ENCODE measurements at regions not wholly inside any gene's neighbourhood (a gene's known extent, or its start where the extent isn't known, plus 50 kb on each side); places are given as distances from the start of the nearest gene placed in this dataset.

- TF ChIP-seq, protein P1, sequence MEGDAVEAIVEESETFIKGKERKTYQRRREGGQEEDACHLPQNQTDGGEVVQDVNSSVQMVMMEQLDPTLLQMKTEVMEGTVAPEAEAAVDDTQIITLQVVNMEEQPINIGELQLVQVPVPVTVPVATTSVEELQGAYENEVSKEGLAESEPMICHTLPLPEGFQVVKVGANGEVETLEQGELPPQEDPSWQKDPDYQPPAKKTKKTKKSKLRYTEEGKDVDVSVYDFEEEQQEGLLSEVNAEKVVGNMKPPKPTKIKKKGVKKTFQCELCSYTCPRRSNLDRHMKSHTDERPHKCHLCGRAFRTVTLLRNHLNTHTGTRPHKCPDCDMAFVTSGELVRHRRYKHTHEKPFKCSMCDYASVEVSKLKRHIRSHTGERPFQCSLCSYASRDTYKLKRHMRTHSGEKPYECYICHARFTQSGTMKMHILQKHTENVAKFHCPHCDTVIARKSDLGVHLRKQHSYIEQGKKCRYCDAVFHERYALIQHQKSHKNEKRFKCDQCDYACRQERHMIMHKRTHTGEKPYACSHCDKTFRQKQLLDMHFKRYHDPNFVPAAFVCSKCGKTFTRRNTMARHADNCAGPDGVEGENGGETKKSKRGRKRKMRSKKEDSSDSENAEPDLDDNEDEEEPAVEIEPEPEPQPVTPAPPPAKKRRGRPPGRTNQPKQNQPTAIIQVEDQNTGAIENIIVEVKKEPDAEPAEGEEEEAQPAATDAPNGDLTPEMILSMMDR (conservative IDR thresholded peaks at IDR 0.05; ENCODE audit: low read depth, low read length), result no peak
- TF ChIP-seq, protein P2, sequence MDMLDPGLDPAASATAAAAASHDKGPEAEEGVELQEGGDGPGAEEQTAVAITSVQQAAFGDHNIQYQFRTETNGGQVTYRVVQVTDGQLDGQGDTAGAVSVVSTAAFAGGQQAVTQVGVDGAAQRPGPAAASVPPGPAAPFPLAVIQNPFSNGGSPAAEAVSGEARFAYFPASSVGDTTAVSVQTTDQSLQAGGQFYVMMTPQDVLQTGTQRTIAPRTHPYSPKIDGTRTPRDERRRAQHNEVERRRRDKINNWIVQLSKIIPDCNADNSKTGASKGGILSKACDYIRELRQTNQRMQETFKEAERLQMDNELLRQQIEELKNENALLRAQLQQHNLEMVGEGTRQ (IDR thresholded peaks at IDR 0.05; ENCODE audit: low read depth, low read length), result no peak
Observed at GRCh38 chr10:130300608-130301020, 164.4 kb downstream of the GLRX3 start.
